ENCODE measurements at regions not wholly inside any gene's neighbourhood (a gene's known extent, or its start where the extent isn't known, plus 50 kb on each side); places are given as distances from the start of the nearest gene placed in this dataset.

- Mint-ChIP-seq H3K27me3 (ENCODE audit: unreplicated experiment) (no peaks in the 10 kb centered on the region), H3K4me3 (ENCODE audit: unreplicated experiment) (no peak overlapping the region), H3K9me3 (ENCODE audit: unreplicated experiment) (peaks cover 17% of the 10 kb centered on the region), H3K36me3 (ENCODE audit: unreplicated experiment) (no peaks in the 10 kb centered on the region), H3K27ac (ENCODE audit: unreplicated experiment) (no peak overlapping the region), H3K4me1 (ENCODE audit: unreplicated experiment) (peaks cover 2% of the 10 kb centered on the region)
- TF ChIP-seq CTCF (IDR thresholded peaks at IDR 0.05) = no peak
- no peak for DNase-seq (ENCODE audit: extremely low spot score, unreplicated experiment)
These were observed 1374.4 kb upstream of the MAP3K7 start for GRCh38 chr6:91961236-91961635.

- H3K4me3 Mint-ChIP-seq (ENCODE audit: unreplicated experiment) = no peak overlapping the region
- H3K27ac Mint-ChIP-seq (ENCODE audit: unreplicated experiment) = no peak overlapping the region
- no peak for TF ChIP-seq CTCF (IDR thresholded peaks at IDR 0.05)
- H3K36me3 Mint-ChIP-seq (ENCODE audit: unreplicated experiment) = peaks cover 5% of the 10 kb centered on the region
- no peaks in the 10 kb centered on the region for H3K27me3 Mint-ChIP-seq (ENCODE audit: unreplicated experiment)
- peaks cover 19% of the 10 kb centered on the region for H3K9me3 Mint-ChIP-seq (ENCODE audit: unreplicated experiment)
- no peak for DNase-seq (ENCODE audit: extremely low spot score, unreplicated experiment)
- no peaks in the 10 kb centered on the region for H3K4me1 Mint-ChIP-seq (ENCODE audit: unreplicated experiment)
These were observed 1355.0 kb upstream of the MAP3K7 start for GRCh38 chr6:91941838-91942237.

- H3K9me3 Mint-ChIP-seq (ENCODE audit: unreplicated experiment) = peaks cover 12% of the 10 kb centered on the region
- H3K4me1 Mint-ChIP-seq (ENCODE audit: unreplicated experiment) = no peaks in the 10 kb centered on the region
- H3K36me3 Mint-ChIP-seq (ENCODE audit: unreplicated experiment) = peaks cover 3% of the 10 kb centered on the region
- no peaks in the 10 kb centered on the region for H3K27me3 Mint-ChIP-seq (ENCODE audit: unreplicated experiment)
- H3K27ac Mint-ChIP-seq (ENCODE audit: unreplicated experiment) = no peak overlapping the region
- no peak for DNase-seq (ENCODE audit: extremely low spot score, unreplicated experiment)
- no peak overlapping the region for H3K4me3 Mint-ChIP-seq (ENCODE audit: unreplicated experiment)
- no peak for TF ChIP-seq CTCF (IDR thresholded peaks at IDR 0.05)
These were observed 1353.9 kb upstream of the MAP3K7 start for GRCh38 chr6:91940801-91941200.

GRCh38 chr6:91926827-91927226, 1340.0 kb upstream of the MAP3K7 start:
- H3K36me3 Mint-ChIP-seq (ENCODE audit: unreplicated experiment) = no peaks in the 10 kb centered on the region
- no peak overlapping the region for H3K4me3 Mint-ChIP-seq (ENCODE audit: unreplicated experiment)
- H3K27ac Mint-ChIP-seq (ENCODE audit: unreplicated experiment) = no peak overlapping the region
- H3K9me3 Mint-ChIP-seq (ENCODE audit: unreplicated experiment) = peaks cover 28% of the 10 kb centered on the region
- TF ChIP-seq CTCF (IDR thresholded peaks at IDR 0.05) = no peak
- DNase-seq (ENCODE audit: extremely low spot score, unreplicated experiment) = no peak
- no peaks in the 10 kb centered on the region for H3K27me3 Mint-ChIP-seq (ENCODE audit: unreplicated experiment)
- H3K4me1 Mint-ChIP-seq (ENCODE audit: unreplicated experiment) = no peaks in the 10 kb centered on the region

- Mint-ChIP-seq H3K27me3 (ENCODE audit: unreplicated experiment) (no peaks in the 10 kb centered on the region), H3K4me3 (ENCODE audit: unreplicated experiment) (no peak overlapping the region), H3K36me3 (ENCODE audit: unreplicated experiment) (no peaks in the 10 kb centered on the region), H3K4me1 (ENCODE audit: unreplicated experiment) (no peaks in the 10 kb centered on the region), H3K9me3 (ENCODE audit: unreplicated experiment) (peaks cover 29% of the 10 kb centered on the region), H3K27ac (ENCODE audit: unreplicated experiment) (no peak overlapping the region)
- DNase-seq (ENCODE audit: extremely low spot score, unreplicated experiment) = no peak
- no peak for TF ChIP-seq CTCF (IDR thresholded peaks at IDR 0.05)
These were observed 1339.5 kb upstream of the MAP3K7 start for GRCh38 chr6:91926361-91926760.

Measured in osteocyte (in vitro differentiated cells).